Activated CD8-positive, alpha-beta memory T cell treated with anti-CD3 and anti-CD28 coated beads, Interleukin-2, amount 10 ng/mL, durations not matched to agents 7 days and 5 days (primary cell): ENCODE measurements at regions not wholly inside any gene's neighbourhood (a gene's known extent, or its start where the extent isn't known, plus 50 kb on each side); places are given as distances from the start of the nearest gene placed in this dataset.

Source experiments
- ATAC-seq: fragments of 150-1000 bp; cut with Tn5 transposase; one replicate; pipeline ENCODE4 v1.10.0; 2021; ENCODE audit warnings: moderate library complexity
- CTCF ChIA-PET: fragments of 350-600 bp; sonication (Branson Sonifier 250); formaldehyde crosslinking; loops from one replicate; lab custom pipeline; 2021; ENCODE audit warnings: antibody characterized with exemption; lab: Charles Lee
- DNase-seq: peaks from one replicate; pipeline ENCODE4 v3.0.0-alpha.2; 2020
- H3K27ac Mint-ChIP-seq: one replicate; pipeline ENCODE4 v1.8.0; 2021; ENCODE audit warnings: mild to moderate bottlenecking, mixed read lengths
- H3K27me3 Mint-ChIP-seq: one replicate; pipeline ENCODE4 v1.8.0; 2021; ENCODE audit warnings: mixed read lengths
- H3K36me3 Mint-ChIP-seq: one replicate; pipeline ENCODE4 v1.8.0; 2021; ENCODE audit warnings: mild to moderate bottlenecking, mixed read lengths
- H3K4me1 Mint-ChIP-seq: one replicate; pipeline ENCODE4 v1.8.0; 2021; ENCODE audit warnings: mixed read lengths
- H3K4me3 Mint-ChIP-seq: one replicate; pipeline ENCODE4 v1.8.0; 2021; ENCODE audit warnings: mild to moderate bottlenecking, moderate library complexity, mixed read lengths
- H3K9me3 Mint-ChIP-seq: one replicate; pipeline ENCODE4 v1.8.0; 2022; ENCODE audit warnings: low read depth, mixed read lengths

- ATAC-seq (no peak), DNase-seq (no peak)
- H3K27me3 Mint-ChIP-seq = peaks cover 2% of the 10 kb centered on the region
- no peaks in the 10 kb centered on the region for H3K9me3 Mint-ChIP-seq
- H3K27ac Mint-ChIP-seq = no peak overlapping the region
- H3K36me3 Mint-ChIP-seq = no peaks in the 10 kb centered on the region
- CTCF ChIA-PET = interaction anchor here (1.8 kb wide), 1 partner anchor 23 kb away, joined by 6 read pairs; no protein-coding TSS in a partner anchor
- H3K4me1 Mint-ChIP-seq = no peaks in the 10 kb centered on the region
- H3K4me3 Mint-ChIP-seq = no peak overlapping the region
Measured at GRCh38 chr4:6523251-6523650, 50.8 kb upstream of the PPP2R2C start.

GRCh38 chr4:6524436-6524835, 50.6 kb upstream of the MAN2B2 start:
- no peak for ATAC-seq
- peaks cover 2% of the 10 kb centered on the region for H3K27me3 Mint-ChIP-seq
- no peaks in the 10 kb centered on the region for H3K36me3 Mint-ChIP-seq
- no peak overlapping the region for H3K4me3 Mint-ChIP-seq
- CTCF ChIA-PET = no interaction called here
- no peak for DNase-seq
- H3K27ac Mint-ChIP-seq = no peak overlapping the region
- H3K4me1 Mint-ChIP-seq = no peaks in the 10 kb centered on the region
- H3K9me3 Mint-ChIP-seq = no peaks in the 10 kb centered on the region
